GM12878 (cell line): ENCODE measurements at regions not wholly inside any gene's neighbourhood (a gene's known extent, or its start where the extent isn't known, plus 50 kb on each side); places are given as distances from the start of the nearest gene placed in this dataset.
A peak's percentile ranks its signal among the peaks of the same experiment; 100 is the strongest.

Source experiments
- BACH1 ChIP-seq: fragments of 450-650 bp; IDR thresholded peaks from 2 replicates; pipeline ENCODE4 v1.6.1; 2017; ENCODE audit warnings: mild to moderate bottlenecking, borderline replicate concordance
- BCLAF1 ChIP-seq: fragments of 450-650 bp; IDR thresholded peaks from 2 replicates; pipeline ENCODE4 v1.6.1; 2017; ENCODE audit warnings: antibody characterized with exemption, mild to moderate bottlenecking, moderate library complexity
- CHD2 ChIP-seq: IDR thresholded peaks from 2 replicates; pipeline ENCODE4 v1.6.1; 2011; ENCODE audit warnings: low read depth, low read length, improper control_type of control experiment, borderline replicate concordance
- CHD4 ChIP-seq: fragments of 200-600 bp; sonication (generic); IDR thresholded peaks from 2 replicates; pipeline ENCODE4 v1.6.1; 2016; ENCODE audit warnings: mild to moderate bottlenecking
- CREB1 ChIP-seq: IDR thresholded peaks from 2 replicates; pipeline ENCODE4 v1.6.1; 2012; ENCODE audit warnings: low read depth, mild to moderate bottlenecking, inconsistent platforms
- CTCF ChIP-seq, 3 experiments: IDR thresholded peaks in 2 of 3; conservative IDR thresholded peaks in 1 of 3; 2 replicates each; pipeline ENCODE4 v1.5.1; 2011; ENCODE audit warnings: low read depth in 3 of 3, low read length in 3 of 3, mild to moderate bottlenecking in 3 of 3, control low read depth in 2 of 3, moderate library complexity in 2 of 3, inconsistent platforms in 1 of 3, mixed read lengths in 1 of 3; ENCODE audit not compliant: control insufficient read depth in 2 of 3, insufficient read depth in 1 of 3; ENCODE audit errors: extremely low read depth in 1 of 3
- ESRRA ChIP-seq: IDR thresholded peaks from 2 replicates; pipeline ENCODE4 v1.6.1; 2012; ENCODE audit warnings: mild to moderate bottlenecking, low read length, improper control_type of control experiment
- MAX ChIP-seq: IDR thresholded peaks from 2 replicates; pipeline ENCODE4 v1.6.1; 2012; ENCODE audit warnings: low read depth, low read length, improper control_type of control experiment
- NFYB ChIP-seq: IDR thresholded peaks from 2 replicates; pipeline ENCODE4 v1.6.1; 2011; ENCODE audit warnings: low read depth, mild to moderate bottlenecking, low read length, improper control_type of control experiment, moderate library complexity; ENCODE audit not compliant: insufficient read depth
- PKNOX1 ChIP-seq: fragments of 450-650 bp; IDR thresholded peaks from 2 replicates; pipeline ENCODE4 v1.6.1; 2016; ENCODE audit warnings: mild to moderate bottlenecking
- RB1 ChIP-seq: fragments of 450-650 bp; formaldehyde crosslinking; IDR thresholded peaks from 2 replicates; pipeline ENCODE4 v1.6.1; 2017; ENCODE audit warnings: mild to moderate bottlenecking, borderline replicate concordance
- STAT1 ChIP-seq: fragments of 450-650 bp; conservative IDR thresholded peaks from 2 replicates; pipeline ENCODE4 v1.6.1; 2014; ENCODE audit warnings: antibody characterized with exemption, mild to moderate bottlenecking
- TAF1 ChIP-seq: IDR thresholded peaks from 2 replicates; pipeline ENCODE4 v1.6.1; 2011; ENCODE audit warnings: mild to moderate bottlenecking, low read depth, low read length, borderline replicate concordance

- TF ChIP-seq ESRRA: no peak
- no peak for TF ChIP-seq RB1
- no peak for TF ChIP-seq CREB1
- TF ChIP-seq STAT1: no peak
- no peak for TF ChIP-seq PKNOX1
- TF ChIP-seq BCLAF1: no peak
- TF ChIP-seq BACH1: no peak
- TF ChIP-seq TAF1: no peak
- TF ChIP-seq CHD4: no peak
- no peak for TF ChIP-seq CHD2
- TF ChIP-seq NFYB: peak; percentile 78
- no peak for TF ChIP-seq CTCF (IDR thresholded peaks at IDR 0.05 in 2 of 3, conservative IDR thresholded peaks at IDR 0.05 in 1 of 3; ENCODE audit: control insufficient read depth in 2 of 3, extremely low read depth in 1 of 3, insufficient read depth in 1 of 3, low read depth in 3 of 3, low read length in 3 of 3)
- no peak for TF ChIP-seq MAX
Measured at GRCh38 chr17:72262766-72263165, 141.9 kb downstream of the SOX9 start.
